ENCODE measurements at regions not wholly inside any gene's neighbourhood (a gene's known extent, or its start where the extent isn't known, plus 50 kb on each side); places are given as distances from the start of the nearest gene placed in this dataset.
A peak's percentile ranks its signal among the peaks of the same experiment; 100 is the strongest.

DNA sequence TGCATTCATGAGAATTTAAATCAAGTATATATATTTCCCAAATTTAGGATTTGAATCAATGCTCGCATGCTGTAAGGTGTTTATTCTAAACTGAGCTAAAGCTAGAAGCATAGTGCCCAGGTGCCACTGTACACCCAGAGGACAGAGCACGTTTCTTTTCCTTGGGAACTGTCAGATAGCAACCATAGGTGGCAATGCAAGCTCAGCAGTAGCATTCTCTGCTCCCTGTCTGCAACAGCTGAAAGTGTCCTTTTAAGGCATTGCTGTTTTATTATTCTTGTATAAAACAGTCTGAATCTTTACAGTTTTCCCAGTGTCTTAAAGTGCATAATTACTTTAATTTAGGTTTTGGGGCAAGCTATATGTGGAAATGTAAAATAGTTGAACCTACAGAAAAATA is 443.4 kb upstream of the MMS22L start:
- Mint-ChIP-seq H3K9me3 (ENCODE audit: unreplicated experiment) (no peaks in the 10 kb centered on the region), H3K27ac (ENCODE audit: unreplicated experiment) (no peak overlapping the region), H3K27me3 (ENCODE audit: unreplicated experiment) (no peaks in the 10 kb centered on the region), H3K36me3 (ENCODE audit: unreplicated experiment) (peaks cover 6% of the 10 kb centered on the region), H3K4me3 (ENCODE audit: unreplicated experiment) (no peak overlapping the region), H3K4me1 (ENCODE audit: low read depth, unreplicated experiment) (peaks cover 18% of the 10 kb centered on the region)
- TF ChIP-seq, protein P1, sequence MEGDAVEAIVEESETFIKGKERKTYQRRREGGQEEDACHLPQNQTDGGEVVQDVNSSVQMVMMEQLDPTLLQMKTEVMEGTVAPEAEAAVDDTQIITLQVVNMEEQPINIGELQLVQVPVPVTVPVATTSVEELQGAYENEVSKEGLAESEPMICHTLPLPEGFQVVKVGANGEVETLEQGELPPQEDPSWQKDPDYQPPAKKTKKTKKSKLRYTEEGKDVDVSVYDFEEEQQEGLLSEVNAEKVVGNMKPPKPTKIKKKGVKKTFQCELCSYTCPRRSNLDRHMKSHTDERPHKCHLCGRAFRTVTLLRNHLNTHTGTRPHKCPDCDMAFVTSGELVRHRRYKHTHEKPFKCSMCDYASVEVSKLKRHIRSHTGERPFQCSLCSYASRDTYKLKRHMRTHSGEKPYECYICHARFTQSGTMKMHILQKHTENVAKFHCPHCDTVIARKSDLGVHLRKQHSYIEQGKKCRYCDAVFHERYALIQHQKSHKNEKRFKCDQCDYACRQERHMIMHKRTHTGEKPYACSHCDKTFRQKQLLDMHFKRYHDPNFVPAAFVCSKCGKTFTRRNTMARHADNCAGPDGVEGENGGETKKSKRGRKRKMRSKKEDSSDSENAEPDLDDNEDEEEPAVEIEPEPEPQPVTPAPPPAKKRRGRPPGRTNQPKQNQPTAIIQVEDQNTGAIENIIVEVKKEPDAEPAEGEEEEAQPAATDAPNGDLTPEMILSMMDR (IDR thresholded peaks at IDR 0.05; ENCODE audit: partially characterized antibody, unreplicated experiment) = no peak
- DNase-seq = peak; percentile 19

DNA sequence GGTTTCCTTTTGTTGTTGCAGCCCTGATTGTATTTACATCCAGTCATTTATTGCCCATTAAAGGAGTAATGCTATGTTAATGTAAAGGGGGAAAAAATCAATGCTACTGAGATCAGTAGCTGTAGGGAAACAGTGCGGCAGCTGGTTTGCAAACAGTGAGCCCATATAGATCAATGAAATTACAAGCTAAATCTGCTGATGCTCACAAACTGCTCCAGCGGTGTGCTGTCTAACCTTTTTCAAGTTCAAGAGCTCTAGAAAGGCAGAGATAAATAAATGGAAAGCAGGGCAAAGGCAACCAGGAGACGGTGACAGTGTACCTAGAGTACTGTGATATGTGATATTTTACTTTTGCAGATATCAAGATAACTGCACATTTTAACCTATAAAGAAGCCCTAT is 449.0 kb upstream of the MMS22L start:
- Mint-ChIP-seq H3K27me3 (ENCODE audit: unreplicated experiment) (no peaks in the 10 kb centered on the region), H3K9me3 (ENCODE audit: unreplicated experiment) (no peaks in the 10 kb centered on the region), H3K4me1 (ENCODE audit: low read depth, unreplicated experiment) (peaks cover 26% of the 10 kb centered on the region), H3K4me3 (ENCODE audit: unreplicated experiment) (no peak overlapping the region), H3K27ac (ENCODE audit: unreplicated experiment) (peak overlapping the region; percentile 69), H3K36me3 (ENCODE audit: unreplicated experiment) (no peaks in the 10 kb centered on the region)
- DNase-seq = peak; percentile 21
- TF ChIP-seq, protein P1 (IDR thresholded peaks at IDR 0.05; ENCODE audit: partially characterized antibody, unreplicated experiment) = no peak

GRCh38 chr6:97757575-97757974 is 474.6 kb upstream of the MMS22L start:
- peaks cover 12% of the 10 kb centered on the region for H3K4me1 Mint-ChIP-seq (ENCODE audit: low read depth, unreplicated experiment)
- no peak overlapping the region for H3K27ac Mint-ChIP-seq (ENCODE audit: unreplicated experiment)
- peaks cover 6% of the 10 kb centered on the region for H3K27me3 Mint-ChIP-seq (ENCODE audit: unreplicated experiment)
- H3K9me3 Mint-ChIP-seq (ENCODE audit: unreplicated experiment) = peaks cover 2% of the 10 kb centered on the region
- TF ChIP-seq, protein P1 (IDR thresholded peaks at IDR 0.05; ENCODE audit: partially characterized antibody, unreplicated experiment) = no peak
- DNase-seq = no peak
- no peaks in the 10 kb centered on the region for H3K36me3 Mint-ChIP-seq (ENCODE audit: unreplicated experiment)
- no peak overlapping the region for H3K4me3 Mint-ChIP-seq (ENCODE audit: unreplicated experiment)

- Mint-ChIP-seq H3K27ac (ENCODE audit: unreplicated experiment) (no peak overlapping the region), H3K4me3 (ENCODE audit: unreplicated experiment) (no peak overlapping the region), H3K36me3 (ENCODE audit: unreplicated experiment) (no peaks in the 10 kb centered on the region), H3K9me3 (ENCODE audit: unreplicated experiment) (peaks cover 2% of the 10 kb centered on the region), H3K27me3 (ENCODE audit: unreplicated experiment) (no peaks in the 10 kb centered on the region), H3K4me1 (ENCODE audit: low read depth, unreplicated experiment) (peaks cover 14% of the 10 kb centered on the region)
- no peak for DNase-seq
- TF ChIP-seq, protein P1 (IDR thresholded peaks at IDR 0.05; ENCODE audit: partially characterized antibody, unreplicated experiment) = no peak
Measured at GRCh38 chr6:97765461-97765860, 482.4 kb upstream of the MMS22L start.

- TF ChIP-seq, protein P1 (IDR thresholded peaks at IDR 0.05; ENCODE audit: partially characterized antibody, unreplicated experiment) = no peak
- Mint-ChIP-seq H3K27ac (ENCODE audit: unreplicated experiment) (no peak overlapping the region), H3K9me3 (ENCODE audit: unreplicated experiment) (peaks cover under 1% of the 10 kb centered on the region), H3K36me3 (ENCODE audit: unreplicated experiment) (no peaks in the 10 kb centered on the region), H3K27me3 (ENCODE audit: unreplicated experiment) (no peaks in the 10 kb centered on the region), H3K4me3 (ENCODE audit: unreplicated experiment) (no peak overlapping the region), H3K4me1 (ENCODE audit: low read depth, unreplicated experiment) (peaks cover 6% of the 10 kb centered on the region)
- no peak for DNase-seq
Measured at GRCh38 chr6:97771372-97771771, 488.4 kb upstream of the MMS22L start.

Data from glutamatergic neuron (in vitro differentiated cells).